K562 (cell line): ENCODE measurements at regions not wholly inside any gene's neighbourhood (a gene's known extent, or its start where the extent isn't known, plus 50 kb on each side); places are given as distances from the start of the nearest gene placed in this dataset.

Source experiments
- ATAC-seq: fragments of 200-7000 bp; cut with Tn5 transposase; 3 replicates; pipeline ENCODE4 v1.9.1; 2020; ENCODE audit warnings: moderate library complexity
- BruUV-seq: library from RNA; stranded (reverse); fragments of 400-500 nt; replicated peaks from 2 replicates; lab custom pipeline; 2021; lab: Mats Ljungman, UMichigan
- CTCF ChIA-PET: fragments of 300-600 bp; formaldehyde crosslinking; extraction: SDS; loops from one replicate; lab custom pipeline; 2021; ENCODE audit warnings: low intra/inter-chr PET ratio; lab: Yijun Ruan, JAX
- POLR2A ChIA-PET: fragments of 300-600, 350-650 bp; sonication (Branson Sonifier 250); formaldehyde crosslinking; extraction: SDS; loops from one replicate; lab custom pipeline; 2021; ENCODE audit warnings: antibody characterized with exemption, inconsistent platforms; lab: Yijun Ruan, JAX
- DNase-seq, 4 experiments: peaks; one replicate each; pipeline versions ENCODE4 v3.0.0 to v3.0.0-alpha.2; 2011 to 2018; ENCODE audit warnings: low spot score in 3 of 4, mixed read lengths in 3 of 4; ENCODE audit errors: extremely low read depth in 1 of 4
- FAIRE-seq: peaks from 2 replicates; lab custom pipeline; 2011; peaks lifted over from hg19 to GRCh38; lab: Jason Lieb, UNC
- H2AFZ ChIP-seq: 2 replicates; pipeline ENCODE4 v1.6.0; 2011; ENCODE audit warnings: low read depth, low read length, control low read depth, inconsistent platforms
- H3K27ac ChIP-seq: fragments of 200-600 bp; 3 replicates; pipeline ENCODE4 v1.8.0; 2011; ENCODE audit warnings: low read depth, mild to moderate bottlenecking, control low read depth, inconsistent platforms, low read length, moderate library complexity, mixed read lengths; ENCODE audit errors: extremely low read depth
- H3K27me3 ChIP-seq, 2 experiments: fragments of 300-600 bp in 1 of 2; 2 replicates in 1 of 2; 3 replicates in 1 of 2; pipeline versions ENCODE4 v1.6.0 to v1.8.0; 2011; ENCODE audit warnings: inconsistent platforms in 2 of 2, low read length in 2 of 2, mild to moderate bottlenecking in 1 of 2, mixed read lengths in 1 of 2, moderate library complexity in 1 of 2; ENCODE audit not compliant: control insufficient read depth in 2 of 2, insufficient read depth in 2 of 2
- H3K36me3 ChIP-seq: fragments of 300-600 bp; 3 replicates; pipeline ENCODE4 v1.8.0; 2011; ENCODE audit warnings: mild to moderate bottlenecking, low read length, inconsistent platforms; ENCODE audit not compliant: control insufficient read depth, insufficient read depth
- H3K4me1 ChIP-seq, 2 experiments: fragments of 200-600 bp in 1 of 2; replicated peaks in 1 of 2; 2 replicates in 1 of 2; 3 replicates in 1 of 2; pipeline versions ENCODE4 v1.5.1 to v1.8.0; 2011; ENCODE audit warnings: inconsistent platforms in 2 of 2, low read length in 2 of 2, mild to moderate bottlenecking in 1 of 2, mixed read lengths in 1 of 2, moderate library complexity in 1 of 2; ENCODE audit not compliant: control insufficient read depth in 2 of 2, insufficient read depth in 2 of 2
- H3K4me2 ChIP-seq: 2 replicates; pipeline ENCODE4 v1.6.1; 2011; ENCODE audit warnings: low read length, control low read depth, inconsistent platforms, mixed read lengths; ENCODE audit not compliant: insufficient read depth
- H3K4me3 ChIP-seq: fragments of 200-600 bp; sonication (generic), shearing (Covaris generic); 2 replicates; pipeline ENCODE4 v1.5.1; 2016; ENCODE audit warnings: control low read depth, inconsistent platforms
- H3K79me2 ChIP-seq: fragments of 200-600 bp; 3 replicates; pipeline ENCODE4 v1.8.0; 2011; ENCODE audit warnings: low read length, inconsistent platforms; ENCODE audit not compliant: control insufficient read depth, insufficient read depth
- H3K9ac ChIP-seq, 2 experiments: 2 replicates each; pipeline versions ENCODE4 v1.6.0 to v1.6.1; 2011; ENCODE audit warnings: low read depth in 2 of 2, low read length in 2 of 2, control low read depth in 1 of 2, inconsistent platforms in 1 of 2, mild to moderate bottlenecking in 1 of 2, mixed read lengths in 1 of 2; ENCODE audit not compliant: insufficient read depth in 1 of 2
- H3K9me1 ChIP-seq: one replicate; pipeline ENCODE4 v1.6.0; 2011; ENCODE audit warnings: inconsistent platforms, mild to moderate bottlenecking, low read length, moderate library complexity; ENCODE audit not compliant: control insufficient read depth, insufficient read depth
- H3K9me3 ChIP-seq: replicated peaks from 2 replicates; pipeline ENCODE4 v1.5.1; 2011; ENCODE audit warnings: low read depth, low read length, inconsistent platforms; ENCODE audit not compliant: control insufficient read depth, insufficient read depth
- H4K20me1 ChIP-seq: replicated peaks from 2 replicates; pipeline ENCODE4 v1.6.1; 2011; ENCODE audit warnings: low read length, inconsistent platforms, mixed read lengths; ENCODE audit not compliant: control insufficient read depth, insufficient read depth
- CEBPG ChIP-seq, 3 experiments: fragments of 200-800 bp in 1 of 3; sonication (Bioruptor generic) in 1 of 3; sonication (generic) in 1 of 3; formaldehyde crosslinking in 1 of 3; IDR thresholded peaks in 2 of 3; conservative IDR thresholded peaks in 1 of 3; 2 replicates each; pipeline versions ENCODE4 v1.6.1 to v1.8.0; 2016 to 2022; ENCODE audit warnings: missing compliant biosample characterization in 2 of 3, missing genetic modification characterization in 2 of 3, mild to moderate bottlenecking in 1 of 3, missing genetic modification reagents in 1 of 3
- NRF1 ChIP-seq, 2 experiments: fragments of 450-650 bp; IDR thresholded peaks in 1 of 2; conservative IDR thresholded peaks in 1 of 2; 2 replicates each; pipeline ENCODE4 v1.6.1; 2014; ENCODE audit warnings: mild to moderate bottlenecking in 2 of 2
- PYGO2 ChIP-seq: fragments of 450-650 bp; IDR thresholded peaks from 2 replicates; pipeline ENCODE4 v1.6.1; 2016; ENCODE audit warnings: mild to moderate bottlenecking, missing genetic modification characterization, moderate library complexity, missing compliant biosample characterization
- RAD21 ChIP-seq, 2 experiments: fragments of 250-450 bp in 1 of 2; fragments of 450-650 bp in 1 of 2; sonication (Bioruptor Pico) in 1 of 2; formaldehyde crosslinking in 1 of 2; IDR thresholded peaks in 1 of 2; conservative IDR thresholded peaks in 1 of 2; 2 replicates each; pipeline versions ENCODE4 v1.4.0 to v1.8.0; 2020 to 2022; ENCODE audit warnings: mild to moderate bottlenecking in 2 of 2, moderate library complexity in 1 of 2
- TOE1 ChIP-seq, 2 experiments: fragments of 450-650 bp in 1 of 2; sonication (generic) in 1 of 2; formaldehyde crosslinking in 1 of 2; IDR thresholded peaks; 2 replicates each; pipeline versions ENCODE4 v1.7.1 to v1.8.0; 2016 to 2022; ENCODE audit warnings: borderline replicate concordance in 2 of 2, mild to moderate bottlenecking in 2 of 2, antibody characterized with exemption in 1 of 2, inconsistent platforms in 1 of 2, low read depth in 1 of 2, missing genetic modification reagents in 1 of 2, moderate library complexity in 1 of 2
- ZBTB8A ChIP-seq: fragments of 450-650 bp; IDR thresholded peaks from 2 replicates; pipeline ENCODE4 v1.6.1; 2018; ENCODE audit warnings: mild to moderate bottlenecking, moderate library complexity; ENCODE audit not compliant: partially characterized antibody
- ZNF217 ChIP-seq: sonication (generic); formaldehyde crosslinking; IDR thresholded peaks from 2 replicates; pipeline ENCODE4 v1.8.0; 2022; ENCODE audit warnings: mild to moderate bottlenecking, missing genetic modification reagents
- ZNF316 ChIP-seq: fragments of 450-650 bp; IDR thresholded peaks from 2 replicates; pipeline ENCODE4 v1.6.1; 2016
- ZNF347 ChIP-seq: fragments of 450-650 bp; formaldehyde crosslinking; IDR thresholded peaks from 2 replicates; pipeline ENCODE4 v1.4.0; 2020; ENCODE audit warnings: low read depth, mild to moderate bottlenecking, moderate library complexity
- WGBS: fragments of 100-300 bp; shearing (Covaris generic); methylation state at CpG from one replicate; pipeline ENCODE4 v1.1.6; 2016; ENCODE audit warnings: low coverage, mixed read lengths; ENCODE audit not compliant: insufficient coverage; ENCODE audit errors: missing lambda C conversion rate; 5-methylcytosine and 5-hydroxymethylcytosine counted together
- in situ Hi-C: fragments of 300-500 bp; cut with MboI; formaldehyde crosslinking; loops from 4 replicates; pipeline ENCODE4 v1.15.0; 2018; ENCODE audit warnings: inconsistent platforms, mixed read lengths
- intact Hi-C: fragments of 100-400 bp; cut with micrococcal nuclease; formaldehyde crosslinking; loops from 2 replicates; pipeline ENCODE4 v1.14.2; 2022
- TF ChIP-seq, protein P1 (sequence below): fragments of 250-450 bp; sonication (Bioruptor Pico); IDR thresholded peaks from 2 replicates; pipeline ENCODE4 v1.5.1; 2021; ENCODE audit warnings: mild to moderate bottlenecking
- TF ChIP-seq, protein P2 (sequence below): fragments of 250-450 bp; sonication (Bioruptor Pico); IDR thresholded peaks from 2 replicates; pipeline ENCODE4 v1.4.0; 2020; ENCODE audit warnings: mild to moderate bottlenecking, moderate library complexity, borderline replicate concordance
- TF ChIP-seq, protein P3 (sequence below): fragments of 250-450 bp; sonication (Bioruptor Pico); IDR thresholded peaks from 2 replicates; pipeline ENCODE4 v1.5.0; 2021; ENCODE audit warnings: mild to moderate bottlenecking, borderline replicate concordance
- TF ChIP-seq, protein P4 (sequence below): fragments of 450-650 bp; conservative IDR thresholded peaks from 2 replicates; pipeline ENCODE4 v1.6.1; 2016; ENCODE audit warnings: missing genetic modification characterization, low read depth, mild to moderate bottlenecking, control low read depth, missing compliant biosample characterization

DNA sequence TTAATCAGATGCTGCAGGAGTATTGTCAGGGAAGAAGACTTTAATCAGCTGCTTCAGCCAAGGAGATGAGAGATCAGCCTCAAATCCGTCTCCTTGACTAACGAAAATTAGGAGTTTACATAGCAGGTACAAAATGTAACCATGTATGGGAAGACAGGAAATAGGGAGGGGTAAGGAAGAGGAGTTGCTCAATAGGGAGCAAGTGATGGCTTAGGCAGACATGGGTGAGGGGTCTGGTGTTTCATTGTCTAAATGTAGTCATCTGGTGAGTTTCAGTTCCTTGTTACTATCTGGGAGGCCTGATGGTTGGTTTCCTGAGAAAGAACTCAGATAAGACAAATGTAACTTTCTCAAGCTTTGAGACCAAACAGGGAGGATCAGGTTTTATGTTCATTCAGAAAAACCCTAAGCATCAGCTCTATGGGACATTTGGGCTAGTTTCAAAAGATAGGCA is 217.3 kb upstream of the SULF2 start:
- Histone ChIP-seq H3K9ac (no peak overlapping the region), H3K79me2 (no peaks in the 10 kb centered on the region), H3K4me1 (no peaks in the 10 kb centered on the region), H3K4me3 (no peak overlapping the region), H3K36me3 (no peaks in the 10 kb centered on the region), H2AFZ (no peak overlapping the region), H3K27me3 (no peaks in the 10 kb centered on the region; a peak in 1 of 5 replicates), H3K27ac (no peak overlapping the region), H3K9me3 (no peaks in the 10 kb centered on the region), H3K9me1 (no peaks in the 10 kb centered on the region), H4K20me1 (no peaks in the 10 kb centered on the region), H3K4me2 (no peak overlapping the region)
- intact Hi-C loops = no loop called here
- in situ Hi-C loops = no loop called here
- DNase-seq = no peak
- FAIRE-seq = no peak
- ChIA-PET POLR2A (no interaction called here), CTCF (no interaction called here)
- 0% methylated on average over 2 of the region's 2 CpGs for WGBS
- ATAC-seq = no peak
- BruUV-seq = no TSS peak
- TF ChIP-seq ZBTB8A (no peak), ZNF217 (CRISPR knock-in tag) (no peak), ZNF347 (CRISPR knock-in tag) (no peak), CEBPG (CRISPR knock-in tag; IDR thresholded peaks at IDR 0.05) (no peak), CEBPG (tag; conservative IDR thresholded peaks at IDR 0.05 in 1 of 2, IDR thresholded peaks at IDR 0.05 in 1 of 2) (no peak), NRF1 (conservative IDR thresholded peaks at IDR 0.05 in 1 of 2, IDR thresholded peaks at IDR 0.05 in 1 of 2) (no peak), TOE1 (IDR thresholded peaks at IDR 0.05; ENCODE audit: borderline replicate concordance) (no peak), TOE1 (CRISPR knock-in tag; IDR thresholded peaks at IDR 0.05; ENCODE audit: borderline replicate concordance, low read depth) (no peak), RAD21 (CRISPR knock-in tag; conservative IDR thresholded peaks at IDR 0.05 in 1 of 2, IDR thresholded peaks at IDR 0.05 in 1 of 2) (no peak), PYGO2 (tag) (no peak), ZNF316 (no peak)
- TF ChIP-seq, protein P1, sequence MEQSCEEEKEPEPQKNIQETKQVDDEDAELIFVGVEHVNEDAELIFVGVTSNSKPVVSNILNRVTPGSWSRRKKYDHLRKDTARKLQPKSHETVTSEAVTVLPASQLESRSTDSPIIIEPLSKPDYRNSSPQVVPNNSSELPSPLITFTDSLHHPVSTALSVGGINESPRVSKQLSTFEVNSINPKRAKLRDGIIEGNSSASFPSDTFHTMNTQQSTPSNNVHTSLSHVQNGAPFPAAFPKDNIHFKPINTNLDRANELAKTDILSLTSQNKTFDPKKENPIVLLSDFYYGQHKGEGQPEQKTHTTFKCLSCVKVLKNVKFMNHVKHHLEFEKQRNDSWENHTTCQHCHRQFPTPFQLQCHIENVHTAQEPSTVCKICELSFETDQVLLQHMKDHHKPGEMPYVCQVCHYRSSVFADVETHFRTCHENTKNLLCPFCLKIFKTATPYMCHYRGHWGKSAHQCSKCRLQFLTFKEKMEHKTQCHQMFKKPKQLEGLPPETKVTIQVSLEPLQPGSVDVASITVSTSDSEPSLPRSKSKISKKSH (CRISPR knock-in tag) = no peak
- TF ChIP-seq, protein P2, sequence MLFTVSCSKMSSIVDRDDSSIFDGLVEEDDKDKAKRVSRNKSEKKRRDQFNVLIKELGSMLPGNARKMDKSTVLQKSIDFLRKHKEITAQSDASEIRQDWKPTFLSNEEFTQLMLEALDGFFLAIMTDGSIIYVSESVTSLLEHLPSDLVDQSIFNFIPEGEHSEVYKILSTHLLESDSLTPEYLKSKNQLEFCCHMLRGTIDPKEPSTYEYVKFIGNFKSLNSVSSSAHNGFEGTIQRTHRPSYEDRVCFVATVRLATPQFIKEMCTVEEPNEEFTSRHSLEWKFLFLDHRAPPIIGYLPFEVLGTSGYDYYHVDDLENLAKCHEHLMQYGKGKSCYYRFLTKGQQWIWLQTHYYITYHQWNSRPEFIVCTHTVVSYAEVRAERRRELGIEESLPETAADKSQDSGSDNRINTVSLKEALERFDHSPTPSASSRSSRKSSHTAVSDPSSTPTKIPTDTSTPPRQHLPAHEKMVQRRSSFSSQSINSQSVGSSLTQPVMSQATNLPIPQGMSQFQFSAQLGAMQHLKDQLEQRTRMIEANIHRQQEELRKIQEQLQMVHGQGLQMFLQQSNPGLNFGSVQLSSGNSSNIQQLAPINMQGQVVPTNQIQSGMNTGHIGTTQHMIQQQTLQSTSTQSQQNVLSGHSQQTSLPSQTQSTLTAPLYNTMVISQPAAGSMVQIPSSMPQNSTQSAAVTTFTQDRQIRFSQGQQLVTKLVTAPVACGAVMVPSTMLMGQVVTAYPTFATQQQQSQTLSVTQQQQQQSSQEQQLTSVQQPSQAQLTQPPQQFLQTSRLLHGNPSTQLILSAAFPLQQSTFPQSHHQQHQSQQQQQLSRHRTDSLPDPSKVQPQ (CRISPR knock-in tag) = no peak
- TF ChIP-seq, protein P3, sequence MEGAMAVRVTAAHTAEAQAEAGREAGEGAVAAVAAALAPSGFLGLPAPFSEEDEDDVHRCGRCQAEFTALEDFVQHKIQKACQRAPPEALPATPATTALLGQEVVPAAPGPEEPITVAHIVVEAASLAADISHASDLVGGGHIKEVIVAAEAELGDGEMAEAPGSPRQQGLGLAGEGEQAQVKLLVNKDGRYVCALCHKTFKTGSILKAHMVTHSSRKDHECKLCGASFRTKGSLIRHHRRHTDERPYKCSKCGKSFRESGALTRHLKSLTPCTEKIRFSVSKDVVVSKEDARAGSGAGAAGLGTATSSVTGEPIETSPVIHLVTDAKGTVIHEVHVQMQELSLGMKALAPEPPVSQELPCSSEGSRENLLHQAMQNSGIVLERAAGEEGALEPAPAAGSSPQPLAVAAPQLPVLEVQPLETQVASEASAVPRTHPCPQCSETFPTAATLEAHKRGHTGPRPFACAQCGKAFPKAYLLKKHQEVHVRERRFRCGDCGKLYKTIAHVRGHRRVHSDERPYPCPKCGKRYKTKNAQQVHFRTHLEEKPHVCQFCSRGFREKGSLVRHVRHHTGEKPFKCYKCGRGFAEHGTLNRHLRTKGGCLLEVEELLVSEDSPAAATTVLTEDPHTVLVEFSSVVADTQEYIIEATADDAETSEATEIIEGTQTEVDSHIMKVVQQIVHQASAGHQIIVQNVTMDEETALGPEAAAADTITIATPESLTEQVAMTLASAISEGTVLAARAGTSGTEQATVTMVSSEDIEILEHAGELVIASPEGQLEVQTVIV (CRISPR knock-in tag) = no peak
- TF ChIP-seq, protein P4, sequence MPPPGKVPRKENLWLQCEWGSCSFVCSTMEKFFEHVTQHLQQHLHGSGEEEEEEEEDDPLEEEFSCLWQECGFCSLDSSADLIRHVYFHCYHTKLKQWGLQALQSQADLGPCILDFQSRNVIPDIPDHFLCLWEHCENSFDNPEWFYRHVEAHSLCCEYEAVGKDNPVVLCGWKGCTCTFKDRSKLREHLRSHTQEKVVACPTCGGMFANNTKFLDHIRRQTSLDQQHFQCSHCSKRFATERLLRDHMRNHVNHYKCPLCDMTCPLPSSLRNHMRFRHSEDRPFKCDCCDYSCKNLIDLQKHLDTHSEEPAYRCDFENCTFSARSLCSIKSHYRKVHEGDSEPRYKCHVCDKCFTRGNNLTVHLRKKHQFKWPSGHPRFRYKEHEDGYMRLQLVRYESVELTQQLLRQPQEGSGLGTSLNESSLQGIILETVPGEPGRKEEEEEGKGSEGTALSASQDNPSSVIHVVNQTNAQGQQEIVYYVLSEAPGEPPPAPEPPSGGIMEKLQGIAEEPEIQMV = no peak
